Activated CD8-positive, alpha-beta memory T cell treated with anti-CD3 and anti-CD28 coated beads for 36 hours (primary cell): ENCODE measurements at regions not wholly inside any gene's neighbourhood (a gene's known extent, or its start where the extent isn't known, plus 50 kb on each side); places are given as distances from the start of the nearest gene placed in this dataset.

ENCODE experiments used
- CTCF ChIA-PET: fragments of 350-600 bp; sonication (Branson Sonifier 250); formaldehyde crosslinking; loops from one replicate; lab custom pipeline; 2021; ENCODE audit warnings: antibody characterized with exemption; lab: Charles Lee
- POLR2A ChIA-PET: fragments of 350-600 bp; sonication (Branson Sonifier 250); formaldehyde crosslinking; loops from one replicate; lab custom pipeline; 2021; ENCODE audit warnings: antibody characterized with exemption; lab: Charles Lee

GRCh38 chr21:28523367-28523766, 469.3 kb downstream of the LTN1 start:
- POLR2A ChIA-PET = no interaction called here
- CTCF ChIA-PET = interaction anchor here (0.7 kb wide), 1 partner anchor 115 kb away, joined by 3 read pairs; no protein-coding TSS in a partner anchor

DNA sequence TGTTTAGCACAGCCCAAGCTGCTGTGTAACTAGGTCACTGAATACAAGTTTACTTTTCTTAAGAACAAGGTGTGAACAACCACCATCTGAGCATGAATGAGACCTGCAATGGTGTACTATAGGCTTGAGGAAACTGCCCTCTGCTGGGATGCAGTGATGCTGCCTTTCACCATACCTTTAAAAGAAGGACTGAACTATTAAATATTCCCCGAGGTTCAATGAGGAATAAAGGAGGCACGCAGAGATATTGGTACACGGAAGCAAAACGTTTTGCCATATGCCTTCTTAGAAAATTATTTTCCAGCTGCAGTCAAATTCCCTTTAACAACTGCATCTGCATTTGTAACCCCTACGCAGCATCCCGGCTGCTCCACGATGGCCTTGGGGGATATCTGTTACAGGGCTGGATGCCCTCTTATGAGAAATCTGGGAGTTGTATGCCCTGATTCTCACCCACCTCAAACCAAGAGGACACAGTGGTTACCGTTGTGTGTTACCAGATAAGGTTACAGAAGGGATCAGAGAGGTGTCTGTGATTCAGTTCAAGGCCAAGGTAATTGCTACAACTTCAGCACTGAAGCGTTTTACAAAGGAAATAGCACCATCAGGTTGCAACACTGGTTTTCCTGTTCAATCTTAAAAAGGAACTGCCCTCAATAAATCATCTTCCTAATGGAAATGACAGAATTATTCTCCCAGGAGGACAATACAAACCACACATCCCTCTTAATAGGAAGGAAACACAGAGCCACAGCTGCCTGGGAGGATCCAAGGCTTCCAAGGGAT, 470.5 kb downstream of the LTN1 start:
- CTCF ChIA-PET = no interaction called here
- POLR2A ChIA-PET = no interaction called here

GRCh38 chr21:28518630-28519029, 474.0 kb downstream of the LTN1 start:
- CTCF ChIA-PET = no interaction called here
- POLR2A ChIA-PET = no interaction called here

DNA sequence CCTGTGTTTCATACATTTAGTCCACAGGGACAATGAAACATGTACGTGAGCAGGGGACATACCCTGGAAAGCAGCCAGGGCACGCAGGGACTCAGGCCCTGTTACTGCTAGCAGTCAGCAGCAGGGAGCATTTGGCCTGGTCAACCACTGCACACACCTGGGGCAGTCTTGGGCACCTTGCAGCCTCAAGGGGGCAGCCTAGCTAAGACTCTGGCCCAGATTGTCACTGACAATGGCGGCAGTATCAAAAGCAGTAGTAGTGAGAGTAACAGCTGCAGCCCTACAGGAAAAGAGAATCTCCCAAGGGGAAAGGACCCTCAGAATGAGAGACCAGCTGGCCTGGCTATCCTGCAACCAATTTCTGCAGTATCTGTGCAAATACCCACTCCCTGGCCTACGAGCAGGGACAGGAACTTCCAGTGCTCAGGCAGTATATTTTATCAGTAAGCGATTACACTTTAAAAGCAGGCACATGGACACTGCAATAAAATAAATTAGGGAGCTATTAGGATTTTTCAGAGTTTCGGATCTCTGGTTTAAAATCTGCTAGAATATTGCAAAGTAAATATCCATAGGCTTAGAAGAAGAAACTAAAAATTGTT, 475.6 kb downstream of the LTN1 start:
- ChIA-PET POLR2A (no interaction called here), CTCF (interaction anchor here (0.7 to 4.7 kb wide), 5 partner anchors 11 to 228 kb away, joined by 3 to 35 read pairs (median 5); no protein-coding TSS in a partner anchor)

- ChIA-PET POLR2A (no interaction called here), CTCF (interaction anchor here (2.3 to 4.7 kb wide), 2 partner anchors 15 to 230 kb away, joined by 5 to 35 read pairs; no protein-coding TSS in a partner anchor)
Measured at GRCh38 chr21:28516021-28516420, 476.7 kb downstream of the LTN1 start.

GRCh38 chr21:28513428-28513827, 479.2 kb downstream of the LTN1 start:
- POLR2A ChIA-PET = no interaction called here
- CTCF ChIA-PET = interaction anchor here (4.7 kb wide), 1 partner anchor 232 kb away, joined by 35 read pairs; no protein-coding TSS in a partner anchor

- POLR2A ChIA-PET = no interaction called here
- CTCF ChIA-PET = no interaction called here
Measured at GRCh38 chr21:28509031-28509430, 483.6 kb downstream of the LTN1 start.

GRCh38 chr21:28508126-28508525, 484.6 kb downstream of the LTN1 start:
- CTCF ChIA-PET = no interaction called here

DNA sequence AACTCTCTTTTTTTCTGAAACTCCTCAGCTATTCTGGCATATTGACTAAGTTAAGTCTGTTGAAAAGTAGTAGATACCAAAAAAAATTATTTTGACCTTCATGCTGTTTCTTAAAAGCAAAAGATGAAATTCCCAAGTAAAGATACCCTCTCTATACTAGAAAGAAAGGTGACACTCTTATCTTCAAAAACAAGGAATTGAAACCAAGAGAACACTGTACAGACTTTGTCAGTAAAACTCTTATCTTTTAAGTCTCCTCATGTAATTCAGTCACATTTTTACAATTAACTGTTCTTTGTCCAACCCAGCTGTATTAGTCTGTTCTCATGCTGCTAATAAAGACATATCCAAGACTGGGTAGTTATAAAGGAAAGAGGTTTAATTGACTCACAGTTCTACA, 496.2 kb downstream of the LTN1 start:
- CTCF ChIA-PET = no interaction called here
- POLR2A ChIA-PET = no interaction called here

More at GRCh38 chr21:28508126-28508525, 484.6 kb downstream of the LTN1 start:
- POLR2A ChIA-PET = no interaction called here

- CTCF ChIA-PET = no interaction called here
- POLR2A ChIA-PET = interaction anchor here (0.6 kb wide), 1 partner anchor 127 kb away, joined by 3 read pairs; no protein-coding TSS in a partner anchor
Measured at GRCh38 chr21:28492127-28492526, 500.6 kb downstream of the LTN1 start.

GRCh38 chr21:28489821-28490350, 502.8 kb downstream of the LTN1 start:
- ChIA-PET POLR2A (no interaction called here), CTCF (no interaction called here)

DNA sequence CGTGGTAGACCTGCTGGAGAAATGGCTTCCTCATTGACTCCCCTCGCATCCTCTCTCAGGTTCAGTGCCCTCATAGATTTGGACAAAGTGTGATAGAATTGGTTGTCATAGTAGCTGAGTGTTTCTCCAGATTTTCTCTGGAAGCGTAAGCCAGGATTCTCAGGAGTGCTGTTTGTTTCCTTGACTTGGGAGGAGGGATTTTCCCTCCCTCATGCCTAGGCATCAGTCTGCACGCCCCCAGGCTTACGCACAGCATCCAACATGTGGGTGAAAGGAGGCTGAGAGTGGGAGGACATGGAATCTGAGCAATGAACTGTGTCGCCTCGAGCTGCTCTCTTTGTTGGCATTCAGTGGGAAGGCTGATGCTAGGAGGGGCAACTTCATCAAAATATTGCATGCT, 503.5 kb downstream of the LTN1 start:
- ChIA-PET POLR2A (no interaction called here), CTCF (no interaction called here)

DNA sequence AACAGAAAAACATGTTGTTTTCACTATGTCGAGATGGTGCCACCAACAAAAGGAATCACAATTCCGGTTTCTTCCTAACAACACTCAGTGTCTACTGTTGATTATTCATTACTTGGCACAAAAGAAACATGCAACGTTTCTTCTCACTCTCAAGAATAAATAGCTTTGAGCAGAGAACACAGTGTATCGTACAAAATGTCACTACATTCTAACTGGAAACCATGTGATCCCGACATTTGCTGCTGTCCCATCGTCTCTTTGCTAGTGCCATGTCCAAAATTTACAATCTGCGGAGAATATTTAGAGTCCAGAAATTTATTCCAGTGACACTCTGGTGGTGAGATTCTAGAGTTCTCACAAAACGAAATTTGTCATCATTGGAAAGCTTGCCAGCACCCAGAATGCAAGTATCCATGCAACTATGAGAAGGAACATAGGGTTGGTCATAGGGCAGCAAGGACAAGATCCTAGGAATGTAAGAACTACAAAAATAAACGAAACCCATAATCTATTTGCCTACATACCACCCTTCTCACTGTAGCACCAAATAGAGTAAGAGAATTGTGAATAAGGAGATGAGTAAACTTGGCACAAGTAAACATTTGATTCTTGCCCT, 505.1 kb downstream of the LTN1 start:
- ChIA-PET CTCF (no interaction called here), POLR2A (no interaction called here)

DNA sequence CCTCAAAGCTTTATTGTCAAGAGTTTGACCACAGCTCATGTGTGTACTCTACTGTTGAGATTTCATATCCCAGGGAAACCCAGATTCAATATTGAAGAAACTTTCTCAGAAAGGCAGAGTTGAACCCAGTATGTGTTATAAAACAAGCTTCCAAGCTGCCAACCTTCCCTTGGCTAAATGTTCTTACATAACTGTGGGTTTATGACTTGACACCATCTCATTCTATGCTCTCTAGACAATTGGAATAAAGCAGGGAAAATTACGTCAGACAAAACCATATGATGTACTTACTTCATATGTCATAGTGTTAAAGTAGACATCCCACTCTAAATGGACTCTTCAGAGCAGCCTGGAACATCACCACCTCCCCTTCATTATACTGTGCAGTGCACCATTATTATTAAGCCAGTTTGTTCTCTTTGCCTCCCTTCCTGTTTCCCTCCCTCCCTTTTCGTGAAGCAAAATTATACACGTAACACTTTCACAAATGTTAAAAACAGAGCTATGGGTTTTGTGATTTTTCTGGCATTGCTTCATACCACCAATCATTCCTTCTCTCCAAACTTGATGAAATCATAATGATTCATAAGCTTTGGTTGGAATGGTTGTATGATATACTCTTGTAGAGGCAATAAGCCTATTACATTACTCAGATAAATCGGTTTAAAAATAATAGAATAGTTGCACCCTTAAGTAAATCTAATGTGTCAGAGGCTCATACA, 507.2 kb downstream of the LTN1 start:
- POLR2A ChIA-PET = no interaction called here
- CTCF ChIA-PET = no interaction called here

GRCh38 chr21:28483301-28484035, 509.2 kb downstream of the LTN1 start:
- ChIA-PET POLR2A (no interaction called here), CTCF (no interaction called here)

- CTCF ChIA-PET = no interaction called here
Measured at GRCh38 chr21:28482657-28483056, 510.0 kb downstream of the LTN1 start.

GRCh38 chr21:28480470-28480869, 512.2 kb downstream of the LTN1 start:
- ChIA-PET POLR2A (no interaction called here), CTCF (no interaction called here)

More at GRCh38 chr21:28482657-28483056, 510.0 kb downstream of the LTN1 start:
- POLR2A ChIA-PET = no interaction called here

DNA sequence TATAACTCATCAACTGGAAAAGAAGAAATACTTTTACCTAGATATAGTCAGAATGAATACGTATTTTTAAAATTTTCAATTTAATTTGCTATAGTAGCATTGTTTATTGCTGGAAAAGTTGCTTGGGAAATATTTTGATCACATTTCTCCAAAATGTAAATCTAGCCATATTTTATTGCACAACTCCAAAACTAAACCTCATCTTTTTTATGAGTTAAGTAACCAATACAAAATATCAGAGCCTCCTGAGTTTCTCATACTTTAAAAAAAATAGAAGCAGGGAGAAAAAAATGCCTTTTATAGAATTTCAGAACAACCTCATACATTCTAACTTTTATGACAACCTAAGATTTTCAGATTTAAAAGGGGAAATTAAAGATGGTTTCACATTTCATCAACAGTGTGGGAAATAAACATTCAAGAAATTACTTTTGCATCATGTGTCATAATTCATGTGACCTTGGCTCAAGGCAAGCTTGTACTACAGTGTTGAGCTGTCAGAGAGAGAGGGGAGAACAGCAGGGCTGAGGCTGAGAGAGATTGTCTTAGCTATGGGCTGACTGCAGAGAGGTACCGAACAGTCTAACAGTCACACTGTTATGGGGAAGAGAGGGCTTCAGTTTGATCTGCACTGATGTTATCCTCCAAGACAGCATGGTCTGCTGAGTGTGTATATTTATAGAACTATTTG, 519.0 kb downstream of the LTN1 start:
- CTCF ChIA-PET = no interaction called here
- POLR2A ChIA-PET = no interaction called here
